Tibial artery (tissue), 4 donors: ENCODE measurements at regions not wholly inside any gene's neighbourhood (a gene's known extent, or its start where the extent isn't known, plus 50 kb on each side); places are given as distances from the start of the nearest gene placed in this dataset.

Experiments used
- DNase-seq, 2 donors: peaks; one replicate each; pipeline ENCODE4 v3.0.0-alpha.2; 2019
- H3K27ac ChIP-seq, 2 donors: fragments of 200-600 bp; sonication (generic) in 1 of 2; 1 replicate in 1 of 2; 2 replicates in 1 of 2; pipeline ENCODE4 v1.5.1; 2018 to 2019; ENCODE audit warnings: mild to moderate bottlenecking in 1 of 2
- H3K27me3 ChIP-seq, 2 donors: fragments of 200-600 bp; sonication (generic) in 1 of 2; one replicate each; pipeline versions ENCODE4 v1.5.1 to v1.6.0; 2016 to 2019
- H3K36me3 ChIP-seq, 3 donors: fragments of 200-600 bp; sonication (generic) in 2 of 3; one replicate each; pipeline ENCODE4 v1.5.1; 2016 to 2019; ENCODE audit warnings: mild to moderate bottlenecking in 2 of 3
- H3K4me1 ChIP-seq, 4 donors: fragments of 200-600 bp; sonication (generic) in 2 of 4; 1 replicate in 3 of 4; 2 replicates in 1 of 4; pipeline ENCODE4 v1.5.1; 2016 to 2019
- H3K4me3 ChIP-seq, 2 donors: fragments of 200-600 bp; sonication (generic) in 1 of 2; 1 replicate in 1 of 2; 2 replicates in 1 of 2; pipeline ENCODE4 v1.5.1; 2018 to 2019; ENCODE audit warnings: mild to moderate bottlenecking in 2 of 2
- H3K9me3 ChIP-seq, 3 donors: fragments of 200-600 bp; sonication (generic) in 1 of 3; one replicate each; pipeline ENCODE4 v1.5.1; 2016 to 2019
- CTCF ChIP-seq, 2 experiments: fragments of 200-600 bp in 1 of 2; fragments of 450-650 bp in 1 of 2; IDR thresholded peaks; one replicate each; pipeline ENCODE4 v1.5.1; 2017 to 2019; ENCODE audit warnings: antibody characterized with exemption in 2 of 2, mild to moderate bottlenecking in 1 of 2, moderate library complexity in 1 of 2
- intact Hi-C: fragments of 100-400 bp; cut with DNase I; formaldehyde crosslinking; loops from one replicate; pipeline ENCODE4 v1.15.0; 2023; ENCODE audit warnings: low total_unique reads

- intact Hi-C loops, result no loop called here
- Histone ChIP-seq H3K36me3 (no peaks in the 10 kb centered on the region), H3K27me3 (no peaks in the 10 kb centered on the region), H3K4me1 (peaks cover 0 to 7% (median 0%) of the 10 kb centered on the region in 4 donors), H3K27ac (no peak overlapping the region), H3K9me3 (no peaks in the 10 kb centered on the region), H3K4me3 (no peak overlapping the region)
- DNase-seq, result no peak
- no peak for TF ChIP-seq CTCF (IDR thresholded peaks at IDR 0.05)
These were observed 478.6 kb upstream of the C9orf72 start for GRCh38 chr9:28051559-28052503.

GRCh38 chr9:28053096-28053777, 480.0 kb upstream of the C9orf72 start:
- no peak for TF ChIP-seq CTCF (IDR thresholded peaks at IDR 0.05)
- intact Hi-C loops, result no loop called here
- H3K27me3 ChIP-seq, result no peaks in the 10 kb centered on the region
- no peak overlapping the region for H3K27ac ChIP-seq
- peaks cover 0 to 7% (median 0%) of the 10 kb centered on the region in 4 donors for H3K4me1 ChIP-seq
- no peak for DNase-seq
- no peaks in the 10 kb centered on the region for H3K9me3 ChIP-seq
- H3K36me3 ChIP-seq, result no peaks in the 10 kb centered on the region
- no peak overlapping the region for H3K4me3 ChIP-seq

- Histone ChIP-seq H3K27ac (no peak overlapping the region), H3K4me1 (peaks cover 0 to 7% (median 0%) of the 10 kb centered on the region in 4 donors), H3K9me3 (no peaks in the 10 kb centered on the region), H3K27me3 (no peaks in the 10 kb centered on the region), H3K36me3 (no peaks in the 10 kb centered on the region), H3K4me3 (no peak overlapping the region)
- intact Hi-C loops, result no loop called here
- no peak for DNase-seq
- TF ChIP-seq CTCF (IDR thresholded peaks at IDR 0.05), result no peak
These were observed 482.7 kb upstream of the C9orf72 start for GRCh38 chr9:28056006-28056405.

- Histone ChIP-seq H3K4me3 (no peak overlapping the region), H3K9me3 (no peaks in the 10 kb centered on the region), H3K27ac (no peak overlapping the region), H3K4me1 (peaks cover 0 to 3% (median 0%) of the 10 kb centered on the region in 4 donors), H3K36me3 (no peaks in the 10 kb centered on the region), H3K27me3 (no peaks in the 10 kb centered on the region)
- no peak for DNase-seq
- intact Hi-C loops, result no loop called here
- no peak for TF ChIP-seq CTCF (IDR thresholded peaks at IDR 0.05)
These were observed 483.2 kb upstream of the C9orf72 start for GRCh38 chr9:28056466-28056865.

GRCh38 chr9:28059192-28059591, 485.9 kb upstream of the C9orf72 start:
- TF ChIP-seq CTCF (IDR thresholded peaks at IDR 0.05), result no peak
- DNase-seq, result no peak
- intact Hi-C loops, result no loop called here
- Histone ChIP-seq H3K9me3 (no peaks in the 10 kb centered on the region), H3K27me3 (no peaks in the 10 kb centered on the region), H3K36me3 (no peaks in the 10 kb centered on the region), H3K4me1 (no peaks in the 10 kb centered on the region), H3K4me3 (no peak overlapping the region), H3K27ac (no peak overlapping the region)
